Suprapubic skin (tissue), 4 donors: ENCODE measurements at regions not wholly inside any gene's neighbourhood (a gene's known extent, or its start where the extent isn't known, plus 50 kb on each side); places are given as distances from the start of the nearest gene placed in this dataset.

ENCODE experiments used
- DNase-seq, 2 donors: peaks; one replicate each; pipeline ENCODE4 v3.0.0-alpha.2; 2019; ENCODE audit warnings: low spot score in 2 of 2
- H3K27ac ChIP-seq: fragments of 200-600 bp; sonication (generic); one replicate; pipeline ENCODE4 v1.5.1; 2019
- H3K27me3 ChIP-seq: fragments of 200-600 bp; sonication (generic); one replicate; pipeline ENCODE4 v1.5.1; 2019
- H3K36me3 ChIP-seq: fragments of 200-600 bp; sonication (generic); one replicate; pipeline ENCODE4 v1.5.1; 2019
- H3K4me1 ChIP-seq: fragments of 200-600 bp; sonication (generic); one replicate; pipeline ENCODE4 v1.5.1; 2019
- H3K4me3 ChIP-seq: fragments of 200-600 bp; sonication (generic); one replicate; pipeline ENCODE4 v1.5.1; 2019; ENCODE audit warnings: mild to moderate bottlenecking
- H3K9me3 ChIP-seq: fragments of 200-600 bp; sonication (generic); one replicate; pipeline ENCODE4 v1.5.1; 2019
- CTCF ChIP-seq, 2 donors: fragments of 200-600 bp in 1 of 2; fragments of 450-650 bp in 1 of 2; sonication (generic) in 1 of 2; IDR thresholded peaks; one replicate each; pipeline ENCODE4 v1.5.1; 2016 to 2019; ENCODE audit warnings: antibody characterized with exemption in 2 of 2, mild to moderate bottlenecking in 1 of 2, moderate library complexity in 1 of 2
- EP300 ChIP-seq: sonication (generic); formaldehyde crosslinking; IDR thresholded peaks from one replicate; pipeline ENCODE4 v1.6.1; 2017; ENCODE audit warnings: antibody characterized with exemption
- POLR2A ChIP-seq, 2 donors: fragments of 450-650 bp; IDR thresholded peaks; one replicate each; pipeline ENCODE4 v1.6.1; 2017; ENCODE audit warnings: antibody characterized with exemption in 2 of 2, mild to moderate bottlenecking in 2 of 2, moderate library complexity in 2 of 2
- POLR2AphosphoS5 ChIP-seq, 3 donors: sonication (generic); formaldehyde crosslinking; IDR thresholded peaks; one replicate each; pipeline ENCODE4 v1.6.1; 2017; ENCODE audit warnings: antibody characterized with exemption in 3 of 3
- WGBS: methylation state at CpG from one replicate; pipeline ENCODE4 v1.1.5; 2018; 5-methylcytosine and 5-hydroxymethylcytosine counted together

GRCh38 chr18:67151366-67151765, 365.2 kb downstream of the DSEL start:
- Histone ChIP-seq H3K27me3 (no peaks in the 10 kb centered on the region), H3K27ac (no peak overlapping the region), H3K4me3 (no peak overlapping the region), H3K9me3 (no peaks in the 10 kb centered on the region), H3K36me3 (no peaks in the 10 kb centered on the region), H3K4me1 (no peaks in the 10 kb centered on the region)
- 76% methylated on average over 6 of the region's 6 CpGs for WGBS
- TF ChIP-seq CTCF (IDR thresholded peaks at IDR 0.05) (no peak), POLR2A (IDR thresholded peaks at IDR 0.05) (no peak), EP300 (no peak), POLR2AphosphoS5 (IDR thresholded peaks at IDR 0.05) (no peak)
- DNase-seq: no peak

- WGBS: 87% methylated on average over 9 of the region's 9 CpGs
- Histone ChIP-seq H3K4me1 (no peaks in the 10 kb centered on the region), H3K9me3 (no peaks in the 10 kb centered on the region), H3K4me3 (no peak overlapping the region), H3K27me3 (no peaks in the 10 kb centered on the region), H3K36me3 (no peaks in the 10 kb centered on the region), H3K27ac (no peak overlapping the region)
- TF ChIP-seq POLR2A (IDR thresholded peaks at IDR 0.05): no peak
- no peak for TF ChIP-seq POLR2AphosphoS5 (IDR thresholded peaks at IDR 0.05)
- no peak for TF ChIP-seq CTCF (IDR thresholded peaks at IDR 0.05)
- no peak for TF ChIP-seq EP300
- no peak for DNase-seq
Measured at GRCh38 chr18:67145586-67146292, 370.8 kb downstream of the DSEL start.

GRCh38 chr18:67144329-67144728, 372.2 kb downstream of the DSEL start:
- H3K4me1 ChIP-seq: no peaks in the 10 kb centered on the region
- no peak overlapping the region for H3K27ac ChIP-seq
- WGBS: 73% methylated on average over 4 of the region's 4 CpGs
- H3K9me3 ChIP-seq: no peaks in the 10 kb centered on the region
- TF ChIP-seq POLR2A (IDR thresholded peaks at IDR 0.05): no peak
- no peak for TF ChIP-seq EP300
- no peak for TF ChIP-seq POLR2AphosphoS5 (IDR thresholded peaks at IDR 0.05)
- H3K27me3 ChIP-seq: no peaks in the 10 kb centered on the region
- H3K36me3 ChIP-seq: no peaks in the 10 kb centered on the region
- H3K4me3 ChIP-seq: no peak overlapping the region
- no peak for DNase-seq

GRCh38 chr18:67143028-67143427, 373.5 kb downstream of the DSEL start:
- WGBS: 66% methylated on average over 5 of the region's 5 CpGs
- Histone ChIP-seq H3K9me3 (no peaks in the 10 kb centered on the region), H3K4me3 (no peak overlapping the region), H3K36me3 (no peaks in the 10 kb centered on the region), H3K4me1 (no peaks in the 10 kb centered on the region), H3K27me3 (no peaks in the 10 kb centered on the region), H3K27ac (no peak overlapping the region)
- DNase-seq: no peak
- TF ChIP-seq POLR2AphosphoS5 (IDR thresholded peaks at IDR 0.05): no peak
- TF ChIP-seq CTCF (IDR thresholded peaks at IDR 0.05): no peak
- no peak for TF ChIP-seq POLR2A (IDR thresholded peaks at IDR 0.05)
- TF ChIP-seq EP300: no peak

- WGBS: 82% methylated on average over 5 of the region's 5 CpGs
- Histone ChIP-seq H3K9me3 (no peaks in the 10 kb centered on the region), H3K27ac (no peak overlapping the region), H3K36me3 (no peaks in the 10 kb centered on the region), H3K4me3 (no peak overlapping the region), H3K27me3 (no peaks in the 10 kb centered on the region), H3K4me1 (no peaks in the 10 kb centered on the region)
- no peak for DNase-seq
- TF ChIP-seq POLR2AphosphoS5 (IDR thresholded peaks at IDR 0.05): no peak
- TF ChIP-seq POLR2A (IDR thresholded peaks at IDR 0.05): no peak
- no peak for TF ChIP-seq EP300
- TF ChIP-seq CTCF (IDR thresholded peaks at IDR 0.05): no peak
Measured at GRCh38 chr18:67142604-67143003, 373.9 kb downstream of the DSEL start.

- Histone ChIP-seq H3K9me3 (no peaks in the 10 kb centered on the region), H3K27me3 (no peaks in the 10 kb centered on the region), H3K36me3 (no peaks in the 10 kb centered on the region), H3K27ac (no peak overlapping the region), H3K4me1 (no peaks in the 10 kb centered on the region), H3K4me3 (no peak overlapping the region)
- DNase-seq: no peak
- WGBS: 82% methylated on average over 2 of the region's 2 CpGs
- TF ChIP-seq POLR2AphosphoS5 (IDR thresholded peaks at IDR 0.05) (no peak), POLR2A (IDR thresholded peaks at IDR 0.05) (no peak), CTCF (IDR thresholded peaks at IDR 0.05) (no peak), EP300 (no peak)
Measured at GRCh38 chr18:67140495-67140894, 376.0 kb downstream of the DSEL start.
